ENCODE measurements at regions not wholly inside any gene's neighbourhood (a gene's known extent, or its start where the extent isn't known, plus 50 kb on each side); places are given as distances from the start of the nearest gene placed in this dataset.

- DNase-seq = no peak
- Histone ChIP-seq H3K4me1 (no peaks in the 10 kb centered on the region), H3K4me3 (no peak overlapping the region), H3K36me3 (ENCODE audit: low read depth, missing control alignments) (no peaks in the 10 kb centered on the region), H3K9me3 (no peaks in the 10 kb centered on the region), H3K27me3 (no peaks in the 10 kb centered on the region), H3K27ac (no peak overlapping the region)
- WGBS, 2 donors = 81 to 83% methylated on average over 6 of the region's 6 CpGs
- TF ChIP-seq POLR2A (IDR thresholded peaks at IDR 0.05) (no peak), CTCF (IDR thresholded peaks at IDR 0.05) (no peak)
- intact Hi-C loops (cut with DNase I; ENCODE audit: low total_unique reads) = no loop called here
Measured at GRCh38 chr9:26229324-26230054, 551.2 kb upstream of the TUSC1 start.

- WGBS, 2 donors = 64 to 82% methylated on average over 2 of the region's 2 CpGs
Measured at GRCh38 chr9:26228273-26228672, 550.0 kb upstream of the TUSC1 start.

GRCh38 chr9:26221290-26221689, 543.0 kb upstream of the TUSC1 start:
- H3K27me3 ChIP-seq = no peaks in the 10 kb centered on the region
- no peak overlapping the region for H3K27ac ChIP-seq
- TF ChIP-seq POLR2A (IDR thresholded peaks at IDR 0.05) (no peak), CTCF (IDR thresholded peaks at IDR 0.05) (no peak)
- DNase-seq = no peak
- no peaks in the 10 kb centered on the region for H3K9me3 ChIP-seq
- H3K4me3 ChIP-seq = no peak overlapping the region
- no peaks in the 10 kb centered on the region for H3K36me3 ChIP-seq (ENCODE audit: low read depth, missing control alignments)
- intact Hi-C loops (cut with DNase I; ENCODE audit: low total_unique reads) = no loop called here
- no peaks in the 10 kb centered on the region for H3K4me1 ChIP-seq

More at GRCh38 chr9:26228273-26228672, 550.0 kb upstream of the TUSC1 start:
- Histone ChIP-seq H3K4me3 (no peak overlapping the region), H3K27ac (no peak overlapping the region), H3K36me3 (ENCODE audit: low read depth, missing control alignments) (no peaks in the 10 kb centered on the region), H3K27me3 (no peaks in the 10 kb centered on the region), H3K9me3 (no peaks in the 10 kb centered on the region), H3K4me1 (no peaks in the 10 kb centered on the region)
- DNase-seq = no peak
- intact Hi-C loops (cut with DNase I; ENCODE audit: low total_unique reads) = no loop called here
- no peak for TF ChIP-seq POLR2A (IDR thresholded peaks at IDR 0.05)
- no peak for TF ChIP-seq CTCF (IDR thresholded peaks at IDR 0.05)

- H3K27ac ChIP-seq = no peak overlapping the region
- no peaks in the 10 kb centered on the region for H3K9me3 ChIP-seq
- H3K36me3 ChIP-seq (ENCODE audit: low read depth, missing control alignments) = no peaks in the 10 kb centered on the region
- H3K27me3 ChIP-seq = no peaks in the 10 kb centered on the region
- no peaks in the 10 kb centered on the region for H3K4me1 ChIP-seq
- no peak for DNase-seq
- TF ChIP-seq CTCF (IDR thresholded peaks at IDR 0.05) (no peak), POLR2A (IDR thresholded peaks at IDR 0.05) (no peak)
- intact Hi-C loops (cut with DNase I; ENCODE audit: low total_unique reads) = no loop called here
- H3K4me3 ChIP-seq = no peak overlapping the region
Measured at GRCh38 chr9:26220367-26220766, 542.1 kb upstream of the TUSC1 start.

- Histone ChIP-seq H3K4me3 (no peak overlapping the region), H3K27me3 (no peaks in the 10 kb centered on the region), H3K36me3 (ENCODE audit: low read depth, missing control alignments) (no peaks in the 10 kb centered on the region), H3K27ac (no peak overlapping the region), H3K9me3 (no peaks in the 10 kb centered on the region), H3K4me1 (no peaks in the 10 kb centered on the region)
- 80 to 81% methylated on average over 9 of the region's 9 CpGs for WGBS, 2 donors
- DNase-seq = no peak
- no peak for TF ChIP-seq POLR2A (IDR thresholded peaks at IDR 0.05)
- no peak for TF ChIP-seq CTCF (IDR thresholded peaks at IDR 0.05)
- intact Hi-C loops (cut with DNase I; ENCODE audit: low total_unique reads) = no loop called here
Measured at GRCh38 chr9:26219961-26220360, 541.7 kb upstream of the TUSC1 start.

Measured in testis (tissue), 2 donors.